Smooth muscle cell (in vitro differentiated cells): ENCODE measurements at regions not wholly inside any gene's neighbourhood (a gene's known extent, or its start where the extent isn't known, plus 50 kb on each side); places are given as distances from the start of the nearest gene placed in this dataset.
A peak's percentile ranks its signal among the peaks of the same experiment; 100 is the strongest.

Source experiments
- DNase-seq: peaks from one replicate; lab custom pipeline; 2025; ENCODE audit not compliant: unreplicated experiment; lab: John Stamatoyannopoulos, UW
- H2AFZ ChIP-seq: fragments of 200-600 bp; sonication (generic); 2 replicates; pipeline ENCODE4 v1.6.0; 2016; ENCODE audit warnings: antibody characterized with exemption, low read depth, mild to moderate bottlenecking
- H3F3A ChIP-seq: fragments of 200-600 bp; sonication (generic); 2 replicates; pipeline ENCODE4 v1.6.0; 2017; ENCODE audit warnings: antibody characterized with exemption, low read depth
- H3K27ac ChIP-seq: fragments of 200-600 bp; sonication (generic); 2 replicates; pipeline ENCODE4 v1.5.1; 2016; ENCODE audit warnings: low read depth, mild to moderate bottlenecking
- H3K27me3 ChIP-seq: fragments of 200-600 bp; sonication (generic); 2 replicates; pipeline ENCODE4 v1.6.1; 2016; ENCODE audit warnings: low read depth, mild to moderate bottlenecking
- H3K36me3 ChIP-seq: fragments of 200-600 bp; sonication (generic); 2 replicates; pipeline ENCODE4 v1.5.1; 2016; ENCODE audit warnings: low read depth
- H3K4me1 ChIP-seq: fragments of 200-600 bp; sonication (generic); 2 replicates; pipeline ENCODE4 v1.5.1; 2016; ENCODE audit warnings: low read depth
- H3K4me2 ChIP-seq: fragments of 200-600 bp; sonication (generic); 2 replicates; pipeline ENCODE4 v1.6.0; 2016; ENCODE audit warnings: mild to moderate bottlenecking
- H3K4me3 ChIP-seq: fragments of 200-600 bp; sonication (generic); 2 replicates; pipeline ENCODE4 v1.5.1; 2016; ENCODE audit warnings: mild to moderate bottlenecking
- H3K79me2 ChIP-seq: fragments of 200-600 bp; sonication (generic); 2 replicates; pipeline ENCODE4 v1.6.0; 2016; ENCODE audit warnings: low read depth, mild to moderate bottlenecking
- H3K9ac ChIP-seq: fragments of 200-600 bp; sonication (generic); 2 replicates; pipeline ENCODE4 v1.6.0; 2016; ENCODE audit warnings: low read depth
- H3K9me3 ChIP-seq: fragments of 200-600 bp; sonication (generic); replicated peaks from 2 replicates; pipeline ENCODE4 v1.5.1; 2016; ENCODE audit warnings: low read depth
- H4K20me1 ChIP-seq: fragments of 200-600 bp; sonication (generic); 2 replicates; pipeline ENCODE4 v1.6.0; 2016; ENCODE audit warnings: low read depth
- CTCF ChIP-seq: fragments of 200-600 bp; sonication (generic); IDR thresholded peaks from 2 replicates; pipeline ENCODE4 v1.5.1; 2017; ENCODE audit warnings: borderline replicate concordance, mild to moderate bottlenecking, antibody characterized with exemption; ENCODE audit not compliant: insufficient read depth, poor library complexity, severe bottlenecking
- WGBS: methylation state at CpG from one replicate; pipeline ENCODE4 v1.1.7; 2016; ENCODE audit warnings: low lambda C conversion rate; 5-methylcytosine and 5-hydroxymethylcytosine counted together

DNA sequence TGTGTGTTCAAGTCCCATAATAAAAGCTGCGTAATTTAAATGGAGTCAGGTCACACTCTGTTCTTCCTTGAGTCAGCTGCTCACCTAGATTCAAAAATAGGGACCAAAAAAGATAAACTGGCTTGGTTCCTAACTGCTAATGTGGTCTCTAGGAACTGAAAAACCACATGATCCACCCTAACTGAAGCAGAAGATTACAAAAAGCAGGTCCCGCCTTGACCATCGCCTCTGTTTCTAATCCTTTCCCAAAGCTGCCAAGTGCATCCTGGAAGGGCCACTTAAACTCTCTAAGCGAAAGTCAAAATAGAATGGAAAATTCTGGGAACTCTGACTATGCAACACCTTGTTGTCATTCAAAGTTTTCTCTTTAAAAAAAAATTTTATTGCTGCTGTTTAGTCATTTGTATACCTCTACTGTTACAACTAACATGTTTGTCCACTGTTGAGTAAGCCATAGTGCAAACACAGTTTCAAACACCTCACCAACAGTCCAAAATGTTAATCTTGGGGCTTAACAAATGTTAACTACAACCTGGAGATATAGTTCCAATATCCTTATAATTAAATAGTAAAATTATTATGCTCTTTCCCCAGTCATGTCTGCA is 88.9 kb upstream of the THBS1 start:
- H3K27me3 ChIP-seq: no peaks in the 10 kb centered on the region
- H4K20me1 ChIP-seq: no peaks in the 10 kb centered on the region
- peak overlapping the region; percentile 25 for H3K4me2 ChIP-seq
- DNase-seq: no peak
- H3K4me1 ChIP-seq: no peaks in the 10 kb centered on the region
- no peak for TF ChIP-seq CTCF
- H3K9me3 ChIP-seq: no peaks in the 10 kb centered on the region
- H3K79me2 ChIP-seq: no peaks in the 10 kb centered on the region
- no peak overlapping the region for H3K9ac ChIP-seq
- no peak overlapping the region for H3K27ac ChIP-seq
- 49% methylated on average over 4 of the region's 4 CpGs for WGBS
- H2AFZ ChIP-seq: peak overlapping the region; percentile 10
- H3F3A ChIP-seq: no peaks in the 10 kb centered on the region
- H3K4me3 ChIP-seq: no peak overlapping the region
- no peaks in the 10 kb centered on the region for H3K36me3 ChIP-seq

- no peaks in the 10 kb centered on the region for H3K4me1 ChIP-seq
- H2AFZ ChIP-seq: no peak overlapping the region
- no peaks in the 10 kb centered on the region for H3F3A ChIP-seq
- no peak overlapping the region for H3K9ac ChIP-seq
- no peaks in the 10 kb centered on the region for H3K27me3 ChIP-seq
- no peak for TF ChIP-seq CTCF
- no peaks in the 10 kb centered on the region for H3K9me3 ChIP-seq
- H3K27ac ChIP-seq: no peak overlapping the region
- 77% methylated on average over 3 of the region's 3 CpGs for WGBS
- H3K4me3 ChIP-seq: no peak overlapping the region
- H3K36me3 ChIP-seq: no peaks in the 10 kb centered on the region
- no peak overlapping the region for H3K4me2 ChIP-seq
- DNase-seq: no peak
- H3K79me2 ChIP-seq: no peaks in the 10 kb centered on the region
- no peaks in the 10 kb centered on the region for H4K20me1 ChIP-seq
Measured at GRCh38 chr15:39493424-39494067, 87.3 kb upstream of the THBS1 start.

GRCh38 chr15:39494462-39494861 is 86.4 kb upstream of the THBS1 start:
- Histone ChIP-seq H3K4me2 (no peak overlapping the region), H2AFZ (no peak overlapping the region)

More at GRCh38 chr15:39494462-39494861, 86.4 kb upstream of the THBS1 start:
- Histone ChIP-seq H3K79me2 (no peaks in the 10 kb centered on the region), H3K4me3 (no peak overlapping the region), H3K27me3 (no peaks in the 10 kb centered on the region), H3K27ac (no peak overlapping the region), H3K9me3 (no peaks in the 10 kb centered on the region), H3F3A (no peaks in the 10 kb centered on the region), H3K4me1 (no peaks in the 10 kb centered on the region), H4K20me1 (no peaks in the 10 kb centered on the region), H3K9ac (no peak overlapping the region), H3K36me3 (no peaks in the 10 kb centered on the region)
- no peak for TF ChIP-seq CTCF
- 94% methylated on average over 2 of the region's 2 CpGs for WGBS
- DNase-seq: no peak
